HT-29 (cell line): ENCODE measurements at regions not wholly inside any gene's neighbourhood (a gene's known extent, or its start where the extent isn't known, plus 50 kb on each side); places are given as distances from the start of the nearest gene placed in this dataset.

Experiments used
- DNase-seq: peaks from one replicate; pipeline ENCODE4 v3.0.0-alpha.2; 2015; ENCODE audit warnings: low spot score

DNA sequence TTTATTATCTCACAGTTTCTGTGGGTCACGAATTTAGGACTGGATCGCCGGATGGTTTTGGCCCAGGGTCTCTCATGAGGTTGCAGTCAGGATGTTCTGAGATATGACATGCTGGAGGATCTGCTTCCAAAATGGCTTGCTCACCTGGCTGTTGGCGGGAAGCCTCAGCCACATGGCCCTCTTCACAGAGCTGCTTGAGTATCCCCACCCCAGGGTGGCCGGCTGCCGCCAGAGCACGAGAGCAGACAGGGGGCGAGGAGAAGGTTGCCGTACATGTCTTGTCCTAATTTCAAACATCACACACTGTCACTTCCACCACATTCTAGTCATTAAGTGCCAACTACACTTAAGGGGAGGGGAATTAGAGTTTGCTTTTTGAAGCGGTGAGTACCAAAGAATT lies 365.8 kb downstream of the FGFR2 start:
- no peak for DNase-seq

- DNase-seq, result no peak
Observed at GRCh38 chr10:121235692-121236091, 362.6 kb downstream of the FGFR2 start.

- no peak for DNase-seq
Observed at GRCh38 chr10:121236621-121237020, 361.6 kb downstream of the FGFR2 start.

- no peak for DNase-seq
Observed at GRCh38 chr10:121237718-121238117, 360.5 kb downstream of the FGFR2 start.

- peak; percentile 89 for DNase-seq
Observed at GRCh38 chr10:121240011-121240410, 358.2 kb downstream of the FGFR2 start.

DNA sequence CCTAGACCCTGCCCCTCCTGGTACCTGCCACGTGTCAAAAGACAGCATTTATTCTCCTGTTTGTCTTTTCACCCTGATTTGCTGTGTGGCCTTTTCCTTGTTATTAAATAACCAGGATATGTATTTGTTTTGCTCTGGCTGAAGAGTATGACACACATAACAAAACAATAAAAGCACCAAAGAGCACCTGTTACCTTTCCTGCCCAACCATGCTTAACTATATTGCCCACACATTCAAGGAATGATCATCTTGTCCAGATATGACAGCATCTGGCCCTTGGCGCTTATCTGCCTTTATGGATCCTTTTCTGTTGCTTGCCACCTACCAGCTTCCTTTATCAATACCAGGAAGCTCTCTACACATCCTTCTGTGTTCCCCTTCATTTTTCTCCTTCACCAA lies 357.7 kb downstream of the FGFR2 start:
- peak; percentile 69 for DNase-seq

DNA sequence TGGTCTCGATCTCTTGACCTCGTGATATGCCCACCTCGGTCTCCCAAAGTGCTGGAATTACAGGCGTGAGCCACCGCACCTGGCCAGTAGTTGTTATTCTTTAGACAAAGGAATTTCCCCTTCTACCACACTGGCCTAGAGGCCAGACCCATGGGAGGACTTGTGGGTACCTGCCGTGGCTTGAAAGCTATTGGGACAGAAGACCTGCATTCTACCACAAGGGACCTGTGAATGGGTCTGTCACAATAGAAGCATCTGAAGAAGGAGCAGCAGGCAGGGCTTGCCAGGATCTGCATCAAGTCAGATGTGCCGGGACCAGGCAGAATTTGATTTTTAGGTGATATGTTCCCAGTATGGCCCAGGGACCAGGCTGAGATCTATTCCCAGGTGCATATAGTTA lies 356.9 kb downstream of the FGFR2 start:
- no peak for DNase-seq

DNA sequence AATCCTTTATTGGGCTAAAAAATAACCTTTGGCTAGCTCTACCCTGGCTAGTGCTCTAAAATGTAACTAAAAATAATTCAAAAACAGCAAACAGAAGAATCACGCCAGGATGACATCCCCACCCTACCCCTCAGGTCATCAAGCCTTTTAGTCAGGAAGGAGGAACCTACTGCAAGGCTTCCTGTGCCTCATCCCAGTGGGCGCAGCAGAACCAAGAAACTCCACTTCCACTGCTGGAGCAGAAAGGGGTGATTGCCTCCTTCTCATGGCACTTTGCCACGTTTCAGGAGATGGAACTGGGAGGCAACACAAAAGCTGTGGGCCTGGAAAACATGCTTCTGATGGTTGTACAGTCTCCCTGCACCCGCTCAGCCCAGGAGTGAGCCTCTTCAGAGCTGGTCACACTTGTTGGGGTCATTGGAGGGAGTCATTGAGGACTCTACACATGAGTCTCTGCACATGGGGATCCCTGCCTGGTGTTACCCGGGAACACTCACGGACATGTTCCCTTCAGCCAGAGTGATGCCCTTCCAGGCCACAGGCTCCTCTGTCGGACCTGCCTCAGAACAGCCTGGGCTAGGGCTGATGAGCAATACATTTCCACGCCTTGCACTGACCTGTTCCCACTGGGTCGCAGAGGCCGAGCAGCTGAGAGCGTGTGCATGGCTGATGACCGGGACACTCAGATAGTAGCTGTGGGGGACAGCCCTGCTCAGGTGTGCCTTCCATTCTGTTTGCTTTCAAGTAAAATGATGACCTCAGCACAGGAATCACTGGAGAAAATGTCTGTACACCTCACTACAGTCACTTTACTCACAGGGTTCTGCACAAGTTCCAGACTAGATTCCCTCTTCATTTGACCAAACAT lies 355.3 kb downstream of the FGFR2 start:
- no peak for DNase-seq

DNA sequence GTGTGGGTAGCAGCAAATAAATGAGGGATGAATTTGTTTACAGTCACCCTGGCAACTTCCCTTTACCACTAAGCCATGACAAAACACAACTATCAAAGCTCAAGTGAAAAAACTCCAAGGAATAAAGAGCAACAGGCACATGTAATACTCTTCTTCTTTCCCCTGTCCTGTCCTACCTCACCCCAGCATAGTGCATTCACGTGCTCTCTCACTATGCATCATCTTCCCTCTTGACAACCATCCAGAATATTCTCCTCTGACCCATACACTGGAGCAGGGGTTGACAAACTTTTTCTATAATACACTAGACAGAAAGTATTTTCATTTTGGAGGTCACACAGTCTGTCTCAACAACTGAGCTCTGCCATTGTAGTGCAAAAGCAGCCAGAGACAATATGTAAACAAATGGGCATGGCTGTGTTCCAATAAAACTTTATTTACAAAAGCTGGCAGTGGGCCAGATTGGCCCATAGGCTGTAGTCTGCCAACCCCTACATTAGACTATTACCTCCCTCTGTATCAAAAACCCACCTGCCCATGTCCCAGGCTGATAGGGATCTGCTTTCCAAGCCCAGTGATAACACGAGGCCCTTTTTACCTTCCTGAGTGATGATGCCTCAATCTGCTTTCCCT lies 354.5 kb downstream of the FGFR2 start:
- peak; percentile 35 for DNase-seq

DNA sequence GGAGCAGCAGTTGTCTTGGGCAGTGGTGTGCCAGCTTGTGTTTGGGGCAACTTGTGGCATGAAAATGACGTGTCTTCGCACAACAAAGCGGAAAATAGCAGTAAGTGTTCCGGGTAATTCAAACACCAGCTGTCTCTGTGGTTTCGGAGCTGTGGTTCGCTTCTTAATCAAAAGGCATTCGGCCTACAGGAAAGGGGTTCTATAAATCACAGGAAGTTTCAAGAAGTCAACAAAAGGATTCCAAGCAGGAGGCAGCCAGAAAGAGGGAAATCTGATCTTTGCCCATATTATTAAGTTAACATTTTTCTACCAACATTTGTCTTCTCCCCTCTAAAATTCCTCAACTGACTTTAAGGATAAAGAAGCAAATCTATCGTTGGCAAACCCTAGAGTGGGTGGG lies 353.4 kb downstream of the FGFR2 start:
- DNase-seq, result no peak

- no peak for DNase-seq
Observed at GRCh38 chr10:121245754-121246153, 352.5 kb downstream of the FGFR2 start.

GRCh38 chr10:121248266-121248665 lies 350.0 kb downstream of the FGFR2 start:
- DNase-seq, result no peak

GRCh38 chr10:121250995-121251764 lies 347.1 kb downstream of the FGFR2 start:
- no peak for DNase-seq

- no peak for DNase-seq
Observed at GRCh38 chr10:121252756-121253155, 345.5 kb downstream of the FGFR2 start.

- peak; percentile 38 for DNase-seq
Observed at GRCh38 chr10:121260377-121260776, 337.9 kb downstream of the FGFR2 start.

DNA sequence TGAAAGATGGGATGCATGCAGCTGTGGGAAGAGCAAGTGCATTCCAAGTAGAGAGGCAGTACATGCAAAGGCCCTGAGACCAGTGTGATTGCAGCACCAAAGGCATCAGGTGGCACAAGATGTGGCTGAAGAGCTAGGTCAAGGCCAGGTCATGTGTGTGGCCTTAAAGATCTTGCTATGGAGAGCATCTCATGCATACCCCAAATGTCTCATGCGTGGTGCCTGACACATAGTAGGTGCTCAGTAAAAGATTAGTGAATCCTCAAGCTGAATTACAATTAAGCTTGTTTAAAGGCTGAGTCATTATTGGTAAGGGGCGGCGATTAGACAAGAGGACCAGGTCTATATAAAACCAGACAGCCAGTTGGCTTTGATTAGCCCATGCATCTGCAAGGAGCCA lies 336.6 kb downstream of the FGFR2 start:
- DNase-seq, result no peak

DNA sequence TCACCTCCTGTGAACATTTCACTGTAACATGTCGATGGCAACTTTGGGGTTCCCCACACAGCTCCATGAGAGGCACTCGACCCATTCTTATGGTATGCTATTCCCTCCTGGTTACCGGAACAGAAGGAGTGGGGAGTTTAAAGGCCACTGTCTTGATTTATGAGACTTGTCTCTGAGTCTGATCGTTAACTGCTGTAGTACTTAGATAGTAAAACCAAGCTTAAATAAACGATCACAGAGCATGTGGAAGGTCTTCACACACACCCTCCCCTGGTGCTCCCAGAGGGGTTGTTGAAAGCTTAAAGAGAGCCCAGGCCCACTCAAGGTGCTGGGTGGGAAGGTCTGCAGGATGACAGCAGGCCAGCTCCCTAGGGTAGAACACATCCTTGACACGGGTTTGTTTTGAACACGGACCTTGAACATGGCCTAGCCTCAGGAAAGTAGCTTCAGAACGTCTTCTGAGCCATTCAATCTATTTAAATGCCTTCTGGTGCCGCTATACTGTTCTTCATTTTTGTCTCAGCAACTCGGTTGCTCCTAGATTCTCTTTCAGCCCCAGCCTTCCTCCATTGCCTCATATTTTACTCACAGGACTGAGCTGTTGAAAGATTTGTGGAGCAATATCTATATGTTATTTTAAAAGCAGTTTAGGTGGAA lies 335.3 kb downstream of the FGFR2 start:
- DNase-seq, result no peak

DNA sequence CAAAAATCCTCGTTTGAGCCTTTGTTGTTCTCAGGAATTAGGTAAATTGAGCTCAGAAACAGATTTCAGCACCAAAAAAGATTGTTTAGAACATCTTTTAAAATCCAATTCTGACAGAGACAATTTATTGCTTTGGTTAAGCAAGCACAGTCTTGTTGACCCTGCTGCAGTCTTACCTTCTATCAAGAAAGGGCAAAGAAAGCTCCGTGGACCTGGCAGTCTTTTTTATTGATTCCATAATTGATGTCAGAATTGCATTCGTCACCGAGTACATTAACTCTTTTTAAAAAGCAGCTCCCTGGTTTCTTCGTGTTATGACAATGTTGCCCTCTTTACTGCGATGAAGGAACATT lies 334.8 kb downstream of the FGFR2 start:
- no peak for DNase-seq

GRCh38 chr10:121265360-121266123 lies 332.7 kb downstream of the FGFR2 start:
- DNase-seq, result no peak

- DNase-seq, result no peak
Observed at GRCh38 chr10:121266370-121266769, 331.9 kb downstream of the FGFR2 start.
